RCC 7860 (cell line): ENCODE measurements at regions not wholly inside any gene's neighbourhood (a gene's known extent, or its start where the extent isn't known, plus 50 kb on each side); places are given as distances from the start of the nearest gene placed in this dataset.

Experiments used
- DNase-seq: peaks from one replicate; pipeline ENCODE4 v3.0.0-alpha.2; 2015; ENCODE audit warnings: low spot score
- FAIRE-seq: peaks from 2 replicates; lab custom pipeline; 2012; peaks lifted over from hg19 to GRCh38; lab: Jason Lieb, UNC

DNA sequence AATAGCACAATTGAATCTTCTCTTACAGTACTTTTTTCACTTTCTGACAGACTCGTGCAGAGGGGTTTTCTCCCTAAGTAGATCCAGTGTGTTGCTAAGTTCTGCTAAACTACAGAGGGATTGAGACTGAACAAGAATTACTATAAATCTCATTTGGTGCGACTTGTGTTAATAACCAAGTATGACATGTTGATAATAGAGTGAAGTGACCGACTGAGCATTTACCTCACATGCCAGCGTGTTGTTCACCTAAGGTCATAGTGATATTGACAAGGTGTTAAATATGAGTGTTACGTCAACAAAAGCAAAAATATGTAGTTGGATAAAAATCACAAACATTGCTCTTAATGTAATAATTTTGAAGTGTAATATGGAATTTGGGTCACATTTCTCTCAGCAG lies 97.8 kb upstream of the PDE3A start:
- no peak for FAIRE-seq

DNA sequence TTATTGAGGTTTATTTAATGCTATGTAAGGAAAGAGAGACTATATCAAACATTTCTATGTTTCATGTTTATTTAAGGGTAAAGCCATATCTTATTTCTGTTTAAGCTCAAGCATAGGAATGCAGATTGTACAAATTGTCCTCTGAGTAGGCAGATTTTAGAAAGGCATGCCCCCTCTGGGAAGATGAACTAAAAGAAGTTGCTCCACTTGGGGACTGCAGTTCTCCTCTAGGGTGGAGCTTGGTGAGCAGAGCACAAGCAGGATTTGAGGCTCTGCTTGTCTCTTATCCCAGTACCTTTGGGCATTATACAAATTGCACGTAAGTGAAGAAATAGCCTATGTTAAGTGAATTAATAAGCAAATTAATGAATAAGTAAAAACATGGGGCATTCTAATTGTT lies 96.2 kb upstream of the PDE3A start:
- FAIRE-seq (no peak), DNase-seq (no peak)

More for the DNA sequence above, 97.8 kb upstream of the PDE3A start:
- no peak for DNase-seq

DNA sequence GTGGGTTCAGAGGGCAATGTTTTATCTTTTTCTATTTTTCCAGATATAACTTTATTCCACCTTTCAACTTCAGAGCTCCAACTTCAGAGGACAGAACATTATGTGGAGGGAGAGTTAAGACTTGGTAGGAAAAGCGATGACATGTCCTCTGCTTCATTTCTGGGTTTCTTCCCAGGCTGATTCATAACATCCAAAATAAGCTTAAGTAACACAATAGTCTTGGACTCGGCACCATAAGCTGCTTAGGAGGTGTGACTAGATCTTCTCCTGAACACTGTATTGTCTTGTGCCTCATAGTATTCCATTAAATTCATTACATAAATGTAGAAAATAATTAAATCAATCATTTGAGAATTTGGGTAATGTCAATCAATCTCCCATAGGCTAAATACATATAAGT lies 95.5 kb upstream of the PDE3A start:
- no peak for DNase-seq
- FAIRE-seq = no peak

DNA sequence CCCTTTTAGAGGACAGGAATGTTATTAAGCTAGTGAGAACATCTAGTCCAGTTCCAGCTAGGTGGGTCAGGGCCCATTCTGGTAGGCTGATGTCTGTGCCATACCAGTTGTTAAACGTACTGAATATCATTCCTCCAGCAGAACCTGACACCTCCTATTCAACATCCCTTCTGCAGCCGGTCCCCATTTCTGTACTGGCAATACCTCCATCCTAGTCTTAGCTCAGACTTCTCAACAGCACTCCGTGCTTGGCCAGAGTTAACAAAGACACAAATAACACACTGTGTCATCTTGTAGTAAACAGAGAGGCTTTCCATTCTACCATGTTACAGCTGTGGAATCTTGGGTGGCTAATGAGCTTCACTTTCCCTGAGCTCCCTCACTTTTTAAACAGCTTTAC lies 94.3 kb upstream of the PDE3A start:
- FAIRE-seq (no peak), DNase-seq (no peak)

DNA sequence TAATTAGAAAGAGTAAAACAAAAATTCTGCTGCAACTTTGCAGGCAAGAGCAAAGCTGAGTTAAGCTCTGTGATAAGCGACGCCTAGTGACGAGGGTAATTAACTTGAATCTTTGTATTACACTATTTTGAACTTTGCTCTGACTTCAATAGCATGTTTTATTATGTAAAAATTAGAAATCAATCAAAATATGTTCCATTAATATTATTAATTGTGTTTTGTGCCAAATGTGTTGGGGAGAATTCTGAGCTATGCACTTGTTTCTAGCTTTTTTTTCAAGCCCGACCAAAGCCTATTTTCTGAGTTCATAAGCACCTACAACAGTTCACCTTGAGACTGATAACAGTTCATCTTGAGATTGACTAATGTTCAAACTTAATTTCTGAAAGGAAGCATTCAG lies 90.1 kb upstream of the PDE3A start:
- DNase-seq (no peak), FAIRE-seq (no peak)

DNA sequence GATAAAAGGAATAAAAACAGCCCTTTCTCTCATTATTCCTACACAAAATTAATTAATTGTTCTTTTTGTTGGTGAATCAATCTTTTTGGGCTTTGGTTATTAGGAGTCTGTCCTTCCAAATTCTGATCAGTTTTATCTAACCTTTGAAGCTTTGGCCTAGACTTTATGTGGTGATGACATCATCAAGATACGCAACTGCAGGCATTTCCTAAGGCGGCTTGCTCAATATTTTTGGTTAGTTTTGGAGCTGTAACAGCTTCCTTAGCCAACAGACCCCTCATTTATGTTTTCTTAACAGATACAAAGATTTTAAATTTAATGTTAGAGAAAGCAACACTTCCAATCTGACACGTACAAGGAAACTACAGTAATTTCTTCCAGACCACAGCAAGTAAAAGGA lies 87.8 kb upstream of the PDE3A start:
- no peak for FAIRE-seq
- no peak for DNase-seq

DNA sequence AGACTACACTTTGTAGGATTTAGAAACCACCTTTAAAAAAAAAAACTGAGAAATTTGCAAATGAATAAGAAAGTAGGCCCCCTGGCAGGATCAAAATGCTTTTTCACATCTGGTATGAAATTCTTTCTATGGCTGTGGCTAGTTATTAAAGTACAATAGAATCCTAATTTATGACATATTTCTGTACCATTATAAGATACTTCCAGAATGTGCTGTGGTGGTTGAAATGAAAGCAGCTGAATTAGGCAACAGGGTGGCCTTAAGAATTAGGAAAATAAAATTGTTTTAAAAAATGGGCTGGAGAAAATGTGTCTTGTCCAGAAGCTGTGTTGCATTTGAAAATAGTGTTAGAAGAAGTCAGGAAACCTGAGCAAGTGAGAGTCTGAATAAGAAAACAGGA lies 85.9 kb upstream of the PDE3A start:
- DNase-seq (no peak), FAIRE-seq (no peak)

DNA sequence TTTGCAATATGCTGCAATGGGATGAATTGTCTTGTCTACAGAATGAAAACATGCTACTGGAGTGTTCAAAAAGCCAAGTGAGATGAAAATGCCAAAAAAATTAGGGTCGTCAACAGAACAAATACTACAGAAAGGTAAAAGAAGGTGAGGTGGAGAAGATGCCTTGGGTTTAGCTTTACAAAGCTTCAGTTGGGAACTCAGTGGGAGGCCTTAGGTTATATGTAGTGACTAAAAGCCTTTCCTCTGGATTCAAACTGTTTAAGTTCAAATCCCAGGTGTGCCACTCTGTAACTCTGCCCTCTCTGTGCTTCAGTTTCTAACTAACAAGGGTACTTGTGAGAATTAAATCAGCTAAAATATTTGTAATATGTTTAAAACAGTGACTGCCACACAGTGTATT lies 84.9 kb upstream of the PDE3A start:
- FAIRE-seq = no peak

DNA sequence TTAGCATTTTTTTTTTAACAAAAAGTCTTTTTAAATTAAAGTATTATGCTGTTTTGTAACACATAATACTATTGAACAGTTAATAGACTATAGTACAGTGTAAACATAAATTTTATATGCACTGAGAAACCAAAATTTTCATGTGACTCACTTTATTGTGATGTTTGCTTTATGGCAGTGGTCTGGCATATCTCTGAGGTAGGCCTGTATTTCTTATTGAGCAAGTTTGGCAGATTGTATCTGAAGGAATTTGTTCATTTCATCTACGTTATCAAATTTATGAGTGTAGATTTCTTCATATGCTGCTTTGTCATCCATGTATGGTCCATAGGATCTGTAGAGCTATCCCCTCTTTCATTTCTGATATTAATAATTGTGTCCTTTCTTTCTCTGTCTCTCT lies 78.8 kb upstream of the PDE3A start:
- FAIRE-seq = no peak
- DNase-seq = no peak

More for the DNA sequence above, 84.9 kb upstream of the PDE3A start:
- DNase-seq = no peak

DNA sequence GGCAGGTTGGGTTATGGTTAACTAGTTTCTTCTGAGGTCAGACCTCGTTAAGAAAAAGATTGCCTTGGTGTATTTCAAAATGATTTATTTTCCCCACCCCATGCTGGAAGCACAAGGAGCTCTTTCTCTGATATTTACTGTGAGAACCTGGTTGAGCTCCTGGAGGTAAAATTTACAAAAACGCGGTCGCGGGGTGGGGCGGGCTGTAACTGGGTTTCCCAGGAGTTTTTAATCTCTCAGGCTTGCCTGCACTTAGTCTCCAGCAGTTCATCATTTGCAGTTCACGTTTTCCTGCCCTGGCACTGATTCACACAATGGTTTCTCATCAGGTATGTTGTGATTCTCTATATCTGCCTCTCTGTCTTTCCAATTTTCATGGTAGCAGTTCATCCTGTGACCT lies 67.9 kb upstream of the PDE3A start:
- no peak for FAIRE-seq
- no peak for DNase-seq

DNA sequence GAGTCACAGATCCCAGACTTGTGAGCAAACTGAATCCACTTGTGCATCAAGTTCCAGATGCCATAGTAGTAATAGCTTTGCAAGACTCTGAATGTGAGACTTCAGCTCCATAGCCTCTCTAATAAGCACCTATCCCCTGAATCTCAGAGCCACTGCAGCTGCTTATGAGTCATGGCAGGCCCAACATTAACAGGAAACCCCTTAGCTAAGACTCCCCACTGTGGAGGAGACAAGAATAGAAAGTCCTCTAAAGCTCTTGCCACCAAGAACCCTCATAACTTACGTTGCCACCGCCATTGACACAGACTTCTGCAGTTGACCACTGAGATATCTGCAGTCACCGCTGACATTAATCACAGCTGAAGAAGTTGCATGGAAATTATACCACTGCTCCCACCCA lies 62.9 kb upstream of the PDE3A start:
- FAIRE-seq (no peak), DNase-seq (no peak)

DNA sequence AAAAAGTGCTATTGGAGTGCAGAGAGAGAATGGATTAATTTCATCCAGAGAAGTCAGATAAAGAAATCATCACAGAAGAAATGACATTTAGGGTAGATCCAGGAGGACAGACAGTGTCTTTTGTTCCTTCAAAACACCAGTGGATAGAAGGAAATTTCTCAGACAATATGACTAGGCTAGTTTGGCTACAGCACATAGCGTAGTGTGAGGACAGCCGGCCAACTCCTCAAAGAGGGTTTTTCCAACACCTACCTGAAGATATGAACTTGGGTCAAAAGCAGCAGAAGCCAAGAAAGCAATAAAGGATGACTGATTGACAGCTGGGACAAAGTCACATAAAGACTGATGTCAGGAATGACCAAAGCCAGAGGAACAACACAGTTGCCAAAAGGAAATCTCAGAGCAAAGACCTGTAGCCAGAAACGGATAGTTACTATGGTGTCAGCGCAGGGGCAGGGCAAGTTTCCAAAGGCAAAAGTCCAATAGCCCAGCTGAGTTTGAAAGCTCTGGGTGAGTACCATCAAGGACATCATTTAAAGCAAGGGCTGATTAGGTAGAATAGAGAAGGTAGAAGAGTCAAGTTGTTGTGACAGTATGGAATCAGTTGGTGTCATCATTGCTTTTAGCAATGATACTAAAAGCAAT lies 58.7 kb upstream of the PDE3A start:
- DNase-seq (no peak), FAIRE-seq (no peak)

DNA sequence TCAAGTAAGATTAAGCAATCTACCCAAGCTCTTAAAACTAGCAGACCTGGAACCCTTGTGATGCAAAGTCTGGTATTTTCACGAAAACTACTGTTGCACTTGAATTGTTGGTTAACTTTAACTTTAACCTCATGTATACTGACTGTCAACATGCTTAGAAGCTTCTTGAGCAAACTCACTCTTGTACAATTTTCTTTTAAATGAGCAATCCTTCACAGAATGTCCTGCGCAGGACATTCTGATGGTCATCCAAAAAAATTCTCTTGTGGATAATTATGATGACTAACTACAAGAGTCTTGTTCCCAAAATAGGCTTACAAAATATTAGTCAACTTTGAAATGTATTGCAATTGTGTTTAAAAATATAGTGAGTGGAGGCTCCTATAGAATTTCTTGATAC lies 54.0 kb upstream of the PDE3A start:
- FAIRE-seq = no peak

DNA sequence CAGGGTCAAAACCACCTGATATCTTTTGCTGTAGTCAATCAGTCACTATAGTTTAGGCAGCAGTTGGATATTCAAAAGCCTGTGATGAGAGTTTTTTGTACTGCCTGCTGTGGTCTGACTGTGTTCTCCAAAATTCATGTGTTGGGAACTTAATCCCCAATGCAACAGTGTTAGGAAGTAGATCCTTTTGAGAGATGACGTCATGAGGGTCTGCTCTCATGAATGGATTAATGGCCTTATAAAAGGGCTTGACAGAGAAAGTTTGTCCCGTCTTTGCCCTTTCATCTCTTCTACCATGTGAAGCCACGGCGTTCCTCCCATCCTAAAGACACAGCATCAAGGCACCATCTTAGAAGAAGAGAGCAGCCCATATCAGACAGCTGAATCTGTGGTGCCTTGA lies 50.8 kb upstream of the PDE3A start:
- FAIRE-seq (no peak), DNase-seq (no peak)

More for the DNA sequence above, 54.0 kb upstream of the PDE3A start:
- no peak for DNase-seq
